GM04504 (cell line): ENCODE measurements at regions not wholly inside any gene's neighbourhood (a gene's known extent, or its start where the extent isn't known, plus 50 kb on each side); places are given as distances from the start of the nearest gene placed in this dataset.

Experiments used
- DNase-seq: peaks from one replicate; pipeline ENCODE4 v3.0.0-alpha.2; 2012; ENCODE audit warnings: low read depth

DNA sequence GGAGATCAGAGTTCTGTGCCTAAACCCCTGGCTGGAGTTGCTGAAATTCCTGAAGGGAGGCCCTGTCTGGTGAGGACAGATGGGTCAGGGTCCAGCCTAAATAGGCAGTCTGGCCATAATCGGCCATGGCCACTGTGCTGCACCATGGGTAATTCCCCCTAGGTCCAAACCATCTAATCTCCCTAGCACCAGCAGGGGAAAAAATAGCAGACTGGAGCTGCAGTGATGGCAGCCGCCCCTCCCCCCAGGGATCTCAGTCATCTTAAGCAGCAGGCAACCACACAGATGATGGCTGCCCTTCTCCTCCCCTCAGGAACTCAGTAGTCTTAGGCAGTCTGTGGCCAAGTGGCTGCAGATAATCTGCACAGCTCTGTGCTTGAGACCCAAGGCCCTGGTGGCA, 68.4 kb upstream of the CD96 start:
- DNase-seq, result no peak

DNA sequence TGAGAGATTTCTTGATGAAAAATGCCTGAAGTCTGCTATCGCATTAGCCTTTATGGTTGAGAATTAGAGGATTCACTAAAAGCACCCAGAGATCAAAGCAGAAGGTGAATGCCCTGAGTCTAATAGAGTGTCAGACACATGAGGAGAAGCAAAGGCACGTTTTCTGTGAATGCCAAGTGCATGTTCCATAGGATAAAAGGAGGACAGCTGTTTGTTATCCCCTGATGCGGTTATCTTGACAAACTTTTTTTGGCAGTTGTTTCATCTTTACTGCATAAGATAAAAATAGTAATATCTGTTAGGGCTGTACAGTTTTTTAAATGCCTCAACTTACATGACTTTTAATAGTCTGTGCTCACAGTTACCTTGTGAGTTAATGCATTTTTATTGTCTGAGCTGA, 65.3 kb upstream of the CD96 start:
- DNase-seq, result no peak

GRCh38 chr3:111480091-111480490, 61.9 kb upstream of the CD96 start:
- DNase-seq, result no peak

DNA sequence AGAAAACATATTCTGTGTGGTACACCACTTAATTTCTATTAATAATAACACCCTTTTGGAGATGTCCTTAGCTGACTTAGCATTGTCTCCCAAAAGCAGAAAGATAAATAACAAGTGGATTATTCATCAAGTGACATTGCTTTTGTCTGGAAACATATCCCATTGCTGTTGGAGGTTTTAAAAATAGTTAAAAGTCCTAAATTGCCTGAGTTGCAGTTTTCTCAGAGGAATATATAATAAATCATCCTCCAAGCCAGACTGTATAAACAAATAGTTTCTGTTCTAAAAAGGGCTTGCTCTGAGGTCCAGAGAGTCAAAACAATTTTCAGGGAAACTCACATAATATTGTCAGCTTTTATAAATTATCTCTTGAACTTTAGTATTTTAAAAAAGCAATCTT, 60.4 kb upstream of the CD96 start:
- DNase-seq, result no peak

DNA sequence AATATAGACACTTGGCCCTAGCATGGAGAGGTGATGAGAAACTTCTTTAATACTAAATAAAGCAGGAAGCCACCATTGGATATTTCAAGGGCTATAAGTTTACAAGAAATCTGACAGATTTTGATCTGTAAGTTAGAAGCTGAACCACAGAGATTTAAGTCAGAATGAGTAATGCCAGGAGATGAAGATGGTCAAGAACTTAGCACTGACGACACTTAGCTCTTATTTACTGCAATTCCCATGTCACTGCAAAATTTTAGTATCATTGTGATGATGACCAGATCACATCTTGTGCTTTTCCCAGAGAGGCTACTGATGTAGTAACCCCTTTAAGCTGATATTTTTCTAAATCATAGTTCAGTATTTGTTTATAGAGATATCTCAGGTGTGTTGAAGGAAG, 59.4 kb upstream of the CD96 start:
- no peak for DNase-seq

DNA sequence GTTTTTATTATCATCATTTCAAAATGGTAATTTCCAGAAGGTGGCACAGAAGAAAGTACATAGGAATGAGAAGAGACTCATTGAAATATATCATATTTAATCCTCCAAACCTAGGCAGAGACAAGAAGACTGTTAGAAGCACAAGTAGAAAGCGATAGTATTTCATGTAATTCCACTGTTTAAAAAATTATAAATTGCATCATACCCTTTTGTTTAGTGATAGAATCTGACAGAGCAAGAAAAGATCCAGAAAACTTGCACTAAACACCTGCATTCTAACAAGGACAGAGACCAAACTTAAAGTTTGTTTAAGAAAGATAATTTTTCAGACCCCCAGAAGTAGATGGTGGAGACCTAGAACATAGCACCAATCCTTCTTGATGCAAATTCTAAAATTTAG, 56.9 kb upstream of the CD96 start:
- no peak for DNase-seq
